Neutrophil (primary cell): ENCODE measurements at regions not wholly inside any gene's neighbourhood (a gene's known extent, or its start where the extent isn't known, plus 50 kb on each side); places are given as distances from the start of the nearest gene placed in this dataset.

Experiments
- H3K27ac ChIP-seq: fragments of 200-600 bp; sonication (generic); 2 replicates; pipeline ENCODE4 v1.5.1; 2016; ENCODE audit warnings: mild to moderate bottlenecking, moderate library complexity
- H3K27me3 ChIP-seq: fragments of 200-600 bp; sonication (generic); 2 replicates; pipeline ENCODE4 v1.6.0; 2016; ENCODE audit warnings: mild to moderate bottlenecking
- H3K36me3 ChIP-seq: fragments of 200-600 bp; sonication (generic); 2 replicates; pipeline ENCODE4 v1.5.1; 2017
- H3K4me1 ChIP-seq, 2 experiments: fragments of 200-600 bp in 1 of 2; sonication (generic) in 1 of 2; 1 replicate in 1 of 2; 2 replicates in 1 of 2; pipeline versions ENCODE4 v1.5.1 to v1.6.1; 2013 to 2016; ENCODE audit warnings: low read depth in 1 of 2, low read length in 1 of 2, mild to moderate bottlenecking in 1 of 2, moderate library complexity in 1 of 2; ENCODE audit not compliant: control insufficient read depth in 1 of 2, insufficient read depth in 1 of 2
- H3K4me3 ChIP-seq, 2 experiments: fragments of 200-600 bp in 1 of 2; sonication (generic) in 1 of 2; 1 replicate in 1 of 2; 2 replicates in 1 of 2; pipeline ENCODE4 v1.5.1; 2013 to 2016; ENCODE audit warnings: low read depth in 1 of 2, low read length in 1 of 2, mild to moderate bottlenecking in 1 of 2, moderate library complexity in 1 of 2
- H3K9me3 ChIP-seq: fragments of 200-600 bp; sonication (generic); 2 replicates; pipeline ENCODE4 v1.5.1; 2016
- TF ChIP-seq, protein P1 (sequence below): fragments of 200-600 bp; sonication (generic); IDR thresholded peaks from 2 replicates; pipeline ENCODE4 v1.5.1; 2016; ENCODE audit warnings: antibody characterized with exemption

- TF ChIP-seq, protein P1, sequence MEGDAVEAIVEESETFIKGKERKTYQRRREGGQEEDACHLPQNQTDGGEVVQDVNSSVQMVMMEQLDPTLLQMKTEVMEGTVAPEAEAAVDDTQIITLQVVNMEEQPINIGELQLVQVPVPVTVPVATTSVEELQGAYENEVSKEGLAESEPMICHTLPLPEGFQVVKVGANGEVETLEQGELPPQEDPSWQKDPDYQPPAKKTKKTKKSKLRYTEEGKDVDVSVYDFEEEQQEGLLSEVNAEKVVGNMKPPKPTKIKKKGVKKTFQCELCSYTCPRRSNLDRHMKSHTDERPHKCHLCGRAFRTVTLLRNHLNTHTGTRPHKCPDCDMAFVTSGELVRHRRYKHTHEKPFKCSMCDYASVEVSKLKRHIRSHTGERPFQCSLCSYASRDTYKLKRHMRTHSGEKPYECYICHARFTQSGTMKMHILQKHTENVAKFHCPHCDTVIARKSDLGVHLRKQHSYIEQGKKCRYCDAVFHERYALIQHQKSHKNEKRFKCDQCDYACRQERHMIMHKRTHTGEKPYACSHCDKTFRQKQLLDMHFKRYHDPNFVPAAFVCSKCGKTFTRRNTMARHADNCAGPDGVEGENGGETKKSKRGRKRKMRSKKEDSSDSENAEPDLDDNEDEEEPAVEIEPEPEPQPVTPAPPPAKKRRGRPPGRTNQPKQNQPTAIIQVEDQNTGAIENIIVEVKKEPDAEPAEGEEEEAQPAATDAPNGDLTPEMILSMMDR, result no peak
- peaks cover 17% of the 10 kb centered on the region for H3K27me3 ChIP-seq
- H3K4me3 ChIP-seq, result no peak overlapping the region
- no peaks in the 10 kb centered on the region for H3K36me3 ChIP-seq
- H3K4me1 ChIP-seq, result no peaks in the 10 kb centered on the region
- no peaks in the 10 kb centered on the region for H3K9me3 ChIP-seq
- H3K27ac ChIP-seq, result no peak overlapping the region
Observed at GRCh38 chr15:79632457-79632856, 200.3 kb downstream of the MINAR1 start.

DNA sequence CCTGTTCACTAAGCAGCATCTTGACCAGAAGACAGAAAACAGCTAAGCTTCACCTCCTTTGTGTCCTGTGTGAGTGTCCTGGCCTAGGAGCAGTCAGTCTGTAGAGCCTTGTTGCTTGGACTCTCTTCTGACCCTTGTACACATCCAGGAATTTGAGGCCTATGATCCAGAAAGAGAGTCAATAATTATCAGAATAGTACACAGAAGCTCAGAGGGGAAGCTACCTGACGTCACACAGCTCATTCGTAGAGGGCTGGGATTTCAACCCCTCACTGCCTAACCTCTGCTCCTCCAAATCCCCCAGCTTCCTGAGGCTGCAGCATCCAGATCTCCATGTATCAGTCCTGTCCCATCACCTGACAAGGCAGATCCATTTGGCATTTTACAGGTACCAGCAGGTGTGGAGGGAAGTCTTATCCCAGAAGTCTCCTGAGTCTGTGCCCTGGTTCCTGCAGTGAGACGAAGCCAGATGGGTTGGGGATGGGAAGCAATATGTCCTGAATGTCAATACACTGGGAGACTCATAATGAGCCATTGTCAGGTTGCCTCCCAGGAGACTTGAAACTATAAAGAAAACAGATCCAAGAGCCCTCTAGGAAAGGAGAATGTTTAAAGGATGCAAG, 203.1 kb downstream of the MINAR1 start:
- peaks cover 4% of the 10 kb centered on the region for H3K27me3 ChIP-seq
- no peaks in the 10 kb centered on the region for H3K4me1 ChIP-seq
- no peak overlapping the region for H3K4me3 ChIP-seq
- TF ChIP-seq, protein P1, result no peak
- H3K27ac ChIP-seq, result no peak overlapping the region
- no peaks in the 10 kb centered on the region for H3K36me3 ChIP-seq
- no peaks in the 10 kb centered on the region for H3K9me3 ChIP-seq

GRCh38 chr15:79635897-79636561, 203.9 kb downstream of the MINAR1 start:
- Histone ChIP-seq H3K27ac (no peak overlapping the region), H3K4me1 (no peaks in the 10 kb centered on the region), H3K27me3 (peaks cover 4% of the 10 kb centered on the region), H3K9me3 (no peaks in the 10 kb centered on the region), H3K36me3 (no peaks in the 10 kb centered on the region), H3K4me3 (no peak overlapping the region)
- TF ChIP-seq, protein P1, result no peak

- Histone ChIP-seq H3K27me3 (peaks cover 8% of the 10 kb centered on the region), H3K36me3 (no peaks in the 10 kb centered on the region), H3K9me3 (no peaks in the 10 kb centered on the region), H3K4me3 (no peak overlapping the region), H3K27ac (no peak overlapping the region), H3K4me1 (no peaks in the 10 kb centered on the region)
- TF ChIP-seq, protein P1, result no peak
Observed at GRCh38 chr15:79640206-79640605, 208.1 kb downstream of the MINAR1 start.

- no peak overlapping the region for H3K4me3 ChIP-seq
- H3K9me3 ChIP-seq, result no peaks in the 10 kb centered on the region
- H3K27ac ChIP-seq, result no peak overlapping the region
- peaks cover 8% of the 10 kb centered on the region for H3K27me3 ChIP-seq
- no peaks in the 10 kb centered on the region for H3K4me1 ChIP-seq
- TF ChIP-seq, protein P1, result no peak
- H3K36me3 ChIP-seq, result no peaks in the 10 kb centered on the region
Observed at GRCh38 chr15:79641841-79642240, 209.7 kb downstream of the MINAR1 start.
